Activated CD8-positive, alpha-beta memory T cell treated with anti-CD3 and anti-CD28 coated beads for 36 hours (primary cell): ENCODE measurements at regions not wholly inside any gene's neighbourhood (a gene's known extent, or its start where the extent isn't known, plus 50 kb on each side); places are given as distances from the start of the nearest gene placed in this dataset.

Source experiments
- CTCF ChIA-PET: fragments of 350-600 bp; sonication (Branson Sonifier 250); formaldehyde crosslinking; loops from one replicate; lab custom pipeline; 2021; ENCODE audit warnings: antibody characterized with exemption; lab: Charles Lee
- POLR2A ChIA-PET: fragments of 350-600 bp; sonication (Branson Sonifier 250); formaldehyde crosslinking; loops from one replicate; lab custom pipeline; 2021; ENCODE audit warnings: antibody characterized with exemption; lab: Charles Lee

- ChIA-PET POLR2A (no interaction called here), CTCF (no interaction called here)
Observed at GRCh38 chr5:13572163-13572562, 372.3 kb downstream of the DNAH5 start.

- POLR2A ChIA-PET = no interaction called here
Observed at GRCh38 chr5:13569090-13569715, 375.3 kb downstream of the DNAH5 start.

GRCh38 chr5:13567819-13568218, 376.7 kb downstream of the DNAH5 start:
- ChIA-PET POLR2A (no interaction called here), CTCF (no interaction called here)

More at GRCh38 chr5:13569090-13569715, 375.3 kb downstream of the DNAH5 start:
- CTCF ChIA-PET = no interaction called here

DNA sequence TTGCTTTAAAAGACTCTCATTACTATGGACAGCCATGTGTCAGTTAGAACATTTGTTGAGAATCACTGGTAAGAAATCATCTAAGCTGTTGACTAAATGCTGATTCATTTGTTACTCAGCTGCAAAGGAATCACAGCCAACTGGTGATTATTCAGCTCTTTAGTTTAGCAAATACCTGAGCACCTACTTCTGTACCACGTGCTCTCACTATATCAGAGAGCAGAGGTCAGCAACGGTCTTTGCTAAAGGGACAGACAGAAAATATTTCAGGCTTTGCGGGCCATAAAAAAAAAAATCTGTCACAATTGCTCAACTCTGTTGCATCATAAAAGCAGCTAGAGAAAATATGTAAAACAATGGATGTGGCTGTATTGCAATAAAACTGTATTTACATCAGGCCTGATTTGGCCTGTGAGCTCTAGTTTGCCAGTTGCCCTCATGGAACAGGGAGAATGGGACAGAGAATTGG, 377.6 kb downstream of the DNAH5 start:
- ChIA-PET CTCF (no interaction called here), POLR2A (no interaction called here)

GRCh38 chr5:13558408-13558807, 386.1 kb downstream of the DNAH5 start:
- CTCF ChIA-PET = no interaction called here
- POLR2A ChIA-PET = no interaction called here

GRCh38 chr5:13553896-13554295, 390.6 kb downstream of the DNAH5 start:
- ChIA-PET POLR2A (no interaction called here), CTCF (no interaction called here)

DNA sequence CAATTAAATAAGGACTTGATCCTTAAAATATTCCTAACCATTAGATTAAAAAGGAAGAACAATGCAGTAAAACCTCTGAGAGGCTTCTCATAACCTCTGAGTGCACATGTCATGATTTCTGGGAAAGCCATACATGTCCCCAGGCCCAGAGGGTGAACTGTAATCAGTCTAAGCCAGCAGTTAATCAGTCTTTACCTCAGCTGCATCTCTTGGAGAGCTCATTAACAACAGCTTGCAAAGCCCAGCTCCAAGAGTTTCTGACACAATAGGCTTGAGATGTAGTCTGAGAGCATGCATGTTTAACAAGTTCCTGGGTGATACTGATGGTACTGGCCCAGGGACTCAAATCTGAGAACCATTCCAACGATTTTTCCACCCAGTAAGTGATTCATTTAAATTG, 392.1 kb downstream of the DNAH5 start:
- ChIA-PET CTCF (no interaction called here), POLR2A (no interaction called here)

- CTCF ChIA-PET = no interaction called here
- POLR2A ChIA-PET = no interaction called here
Observed at GRCh38 chr5:13551645-13552044, 392.8 kb downstream of the DNAH5 start.

DNA sequence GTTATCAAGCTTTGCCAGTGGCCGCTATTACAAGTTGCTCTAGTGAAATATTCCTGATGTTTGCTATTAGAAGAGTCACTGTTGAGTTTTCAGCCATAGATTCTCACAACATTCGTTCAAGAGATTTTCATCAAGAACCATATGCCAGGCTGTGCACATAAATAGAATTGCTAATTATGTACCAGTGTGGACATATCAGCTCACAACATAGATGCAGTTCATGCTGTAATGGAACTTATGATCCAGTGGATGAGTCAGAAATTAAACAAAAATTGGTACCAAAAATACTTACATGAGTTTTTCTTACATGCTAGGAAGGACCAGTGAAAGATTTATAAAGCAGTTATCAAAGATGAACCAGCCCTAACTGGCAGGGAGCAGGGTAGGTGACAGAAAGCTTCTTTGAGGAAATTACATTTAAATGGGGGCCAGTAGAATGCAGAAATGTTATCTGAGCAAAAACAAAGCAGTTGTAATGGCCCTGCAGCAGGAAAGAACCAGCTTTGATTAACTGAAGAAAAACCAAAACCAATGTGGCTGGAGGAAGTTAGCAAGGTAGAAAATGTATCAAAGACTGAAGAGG, 404.2 kb downstream of the DNAH5 start:
- CTCF ChIA-PET = no interaction called here
- POLR2A ChIA-PET = no interaction called here

- ChIA-PET POLR2A (no interaction called here), CTCF (no interaction called here)
Observed at GRCh38 chr5:13536933-13537332, 407.6 kb downstream of the DNAH5 start.

- ChIA-PET CTCF (no interaction called here), POLR2A (no interaction called here)
Observed at GRCh38 chr5:13533833-13534232, 410.7 kb downstream of the DNAH5 start.

- ChIA-PET CTCF (no interaction called here), POLR2A (no interaction called here)
Observed at GRCh38 chr5:13529300-13529699, 415.2 kb downstream of the DNAH5 start.

- CTCF ChIA-PET = no interaction called here
- POLR2A ChIA-PET = no interaction called here
Observed at GRCh38 chr5:13524936-13525335, 419.6 kb downstream of the DNAH5 start.

DNA sequence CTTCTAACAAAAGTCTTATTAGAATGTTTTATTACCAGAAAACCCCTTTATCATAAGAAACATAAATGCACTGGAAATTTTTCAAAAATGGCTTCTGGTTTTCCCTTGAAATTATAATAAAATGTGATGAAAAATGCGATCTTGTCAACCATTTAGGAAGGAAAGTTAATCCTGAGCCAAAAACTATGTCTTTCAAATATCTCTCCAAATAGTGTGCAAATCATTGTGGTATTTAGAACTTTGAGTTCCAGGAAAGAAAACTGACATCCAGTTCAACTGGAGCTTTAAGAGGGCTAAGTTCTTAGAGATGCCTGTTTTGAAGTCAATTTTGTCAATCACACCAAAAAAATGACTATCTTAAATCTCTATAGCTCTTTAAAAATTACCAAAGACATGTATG, 425.4 kb downstream of the DNAH5 start:
- ChIA-PET POLR2A (no interaction called here), CTCF (no interaction called here)

GRCh38 chr5:13516195-13516594, 428.3 kb downstream of the DNAH5 start:
- ChIA-PET CTCF (no interaction called here), POLR2A (no interaction called here)

DNA sequence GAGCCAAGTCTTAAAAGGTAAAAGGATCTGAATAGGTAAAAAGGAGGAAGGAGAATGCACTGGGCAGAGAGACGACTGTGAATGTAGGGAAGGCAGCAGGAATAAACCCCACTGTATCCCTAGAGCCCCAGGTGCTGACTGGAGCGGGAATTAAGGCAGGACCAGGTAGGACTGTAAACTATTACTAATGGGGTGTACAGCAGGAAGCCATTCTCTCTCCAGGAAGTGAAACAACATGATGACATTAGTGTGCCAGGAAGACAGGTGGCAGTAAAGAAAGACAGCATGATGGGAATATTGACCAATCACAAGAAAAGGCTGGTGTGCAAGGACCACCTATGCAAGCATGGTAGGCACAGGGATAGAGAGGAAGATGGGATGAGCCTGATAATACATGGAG, 433.0 kb downstream of the DNAH5 start:
- POLR2A ChIA-PET = no interaction called here
- CTCF ChIA-PET = no interaction called here

- CTCF ChIA-PET = no interaction called here
- POLR2A ChIA-PET = no interaction called here
Observed at GRCh38 chr5:13510616-13511015, 433.9 kb downstream of the DNAH5 start.

GRCh38 chr5:13508559-13508958, 435.9 kb downstream of the DNAH5 start:
- POLR2A ChIA-PET = no interaction called here
- CTCF ChIA-PET = no interaction called here

DNA sequence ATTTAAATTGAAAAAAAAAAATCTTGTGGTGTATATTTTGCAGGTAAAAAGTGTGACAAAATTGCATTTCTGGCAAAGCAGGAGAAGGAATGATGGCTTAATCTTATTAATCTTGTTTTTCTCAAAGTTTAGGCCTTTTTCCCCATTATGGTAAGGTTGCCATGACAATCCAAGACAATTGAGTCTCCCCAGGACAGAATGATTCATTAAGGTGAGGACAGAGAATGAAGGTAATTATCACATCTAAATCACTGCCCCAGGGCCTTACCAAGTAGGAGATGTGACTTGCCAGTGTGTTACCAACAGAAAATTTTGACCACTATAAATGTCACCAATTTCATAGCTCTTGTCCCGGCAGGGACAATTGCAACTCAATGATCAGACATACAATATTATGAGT, 439.2 kb downstream of the DNAH5 start:
- ChIA-PET POLR2A (no interaction called here), CTCF (no interaction called here)

DNA sequence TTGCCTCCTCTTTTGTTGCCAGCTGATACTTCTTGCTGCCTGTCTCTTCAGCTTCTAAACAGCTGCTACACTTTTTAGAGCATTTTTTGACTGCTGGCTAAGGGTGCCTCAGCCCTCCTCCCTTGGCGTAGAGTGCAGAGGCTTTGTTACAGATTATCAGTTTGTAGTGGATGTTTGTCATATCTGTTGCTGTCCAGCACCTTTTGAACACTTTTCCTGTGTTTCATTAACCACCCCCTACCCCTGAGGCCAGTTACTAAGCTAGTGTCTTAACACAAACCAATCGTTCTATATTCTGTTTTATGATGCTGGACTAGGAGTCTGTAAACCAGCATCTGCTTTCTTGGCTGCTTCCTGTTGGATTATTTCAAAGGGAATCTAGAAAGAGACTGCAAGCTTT, 441.5 kb downstream of the DNAH5 start:
- POLR2A ChIA-PET = no interaction called here
- CTCF ChIA-PET = no interaction called here

GRCh38 chr5:13501176-13501575, 443.3 kb downstream of the DNAH5 start:
- ChIA-PET CTCF (no interaction called here), POLR2A (no interaction called here)

DNA sequence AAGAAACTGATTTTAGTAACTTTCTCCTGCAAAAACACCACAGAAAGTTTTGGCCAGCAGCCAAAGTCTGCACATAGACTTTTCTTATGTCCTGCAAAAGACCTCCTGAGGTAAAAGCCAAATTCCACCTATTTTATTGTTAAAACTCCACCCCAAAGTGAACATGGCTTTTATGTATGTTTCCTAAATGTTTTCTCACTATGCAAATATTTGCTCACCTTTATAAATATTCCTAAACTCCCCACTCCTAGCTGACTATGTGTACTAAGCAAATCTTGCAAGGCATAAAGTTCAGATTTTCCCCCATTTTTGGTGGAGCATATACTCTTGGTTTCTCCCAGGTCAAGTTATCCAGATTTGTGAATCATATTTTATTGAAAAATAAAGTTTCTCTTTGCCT, 446.2 kb downstream of the DNAH5 start:
- CTCF ChIA-PET = no interaction called here
- POLR2A ChIA-PET = no interaction called here
